ENCODE measurements at regions not wholly inside any gene's neighbourhood (a gene's known extent, or its start where the extent isn't known, plus 50 kb on each side); places are given as distances from the start of the nearest gene placed in this dataset.

GRCh38 chr7:15885678-15886077, 199.2 kb upstream of the MEOX2 start:
- no peak for DNase-seq (ENCODE audit: extremely low read depth, low read depth)
- TF ChIP-seq, protein P1, sequence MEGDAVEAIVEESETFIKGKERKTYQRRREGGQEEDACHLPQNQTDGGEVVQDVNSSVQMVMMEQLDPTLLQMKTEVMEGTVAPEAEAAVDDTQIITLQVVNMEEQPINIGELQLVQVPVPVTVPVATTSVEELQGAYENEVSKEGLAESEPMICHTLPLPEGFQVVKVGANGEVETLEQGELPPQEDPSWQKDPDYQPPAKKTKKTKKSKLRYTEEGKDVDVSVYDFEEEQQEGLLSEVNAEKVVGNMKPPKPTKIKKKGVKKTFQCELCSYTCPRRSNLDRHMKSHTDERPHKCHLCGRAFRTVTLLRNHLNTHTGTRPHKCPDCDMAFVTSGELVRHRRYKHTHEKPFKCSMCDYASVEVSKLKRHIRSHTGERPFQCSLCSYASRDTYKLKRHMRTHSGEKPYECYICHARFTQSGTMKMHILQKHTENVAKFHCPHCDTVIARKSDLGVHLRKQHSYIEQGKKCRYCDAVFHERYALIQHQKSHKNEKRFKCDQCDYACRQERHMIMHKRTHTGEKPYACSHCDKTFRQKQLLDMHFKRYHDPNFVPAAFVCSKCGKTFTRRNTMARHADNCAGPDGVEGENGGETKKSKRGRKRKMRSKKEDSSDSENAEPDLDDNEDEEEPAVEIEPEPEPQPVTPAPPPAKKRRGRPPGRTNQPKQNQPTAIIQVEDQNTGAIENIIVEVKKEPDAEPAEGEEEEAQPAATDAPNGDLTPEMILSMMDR (IDR thresholded peaks at IDR 0.05; ENCODE audit: low read depth, low read length): no peak

GRCh38 chr7:15874774-15875173, 188.3 kb upstream of the MEOX2 start:
- TF ChIP-seq, protein P1 (IDR thresholded peaks at IDR 0.05; ENCODE audit: low read depth, low read length): no peak
- no peak for DNase-seq (ENCODE audit: extremely low read depth, low read depth)

GRCh38 chr7:15870347-15870746, 183.9 kb upstream of the MEOX2 start:
- no peak for DNase-seq (ENCODE audit: extremely low read depth, low read depth)
- TF ChIP-seq, protein P1 (IDR thresholded peaks at IDR 0.05; ENCODE audit: low read depth, low read length): no peak

DNA sequence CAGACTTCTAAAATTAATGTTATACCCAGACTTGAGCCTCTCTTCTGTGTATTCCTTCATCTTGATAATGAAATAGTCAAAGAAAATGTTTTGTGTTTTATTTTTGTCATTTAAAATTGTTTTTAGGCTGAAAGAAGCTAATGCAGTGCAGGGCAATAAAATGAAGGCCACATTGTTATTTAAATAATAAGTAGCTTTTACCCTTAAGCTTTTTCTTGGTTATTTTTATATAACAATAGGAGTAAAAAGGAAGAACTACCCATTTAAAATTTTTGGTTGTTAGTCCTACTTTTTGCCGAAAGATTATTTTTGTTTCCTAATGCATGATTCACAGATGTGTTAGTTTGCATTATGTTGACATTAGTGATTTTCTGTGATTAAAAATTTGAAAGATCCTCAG, 181.0 kb upstream of the MEOX2 start:
- TF ChIP-seq, protein P1 (IDR thresholded peaks at IDR 0.05; ENCODE audit: low read depth, low read length): no peak
- no peak for DNase-seq (ENCODE audit: extremely low read depth, low read depth)

DNA sequence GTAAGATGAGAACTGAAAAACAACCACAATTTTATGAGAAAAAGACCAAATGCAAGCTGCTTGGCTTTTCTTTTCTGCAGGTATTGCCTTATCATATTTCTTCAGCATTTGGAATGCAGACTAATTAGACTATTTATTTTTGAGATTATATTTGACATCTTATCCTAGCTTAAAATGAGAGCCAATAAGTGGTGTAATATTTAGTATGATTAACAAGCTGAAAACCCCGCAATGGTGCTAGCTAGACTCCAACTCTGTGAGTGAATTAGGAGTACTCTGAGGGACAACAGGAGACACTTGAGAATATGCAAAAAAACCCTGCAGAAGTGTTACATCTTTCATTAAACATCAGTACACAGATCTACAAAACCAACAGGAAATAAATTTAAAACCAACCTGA, 180.3 kb upstream of the MEOX2 start:
- TF ChIP-seq, protein P1 (IDR thresholded peaks at IDR 0.05; ENCODE audit: low read depth, low read length): no peak
- no peak for DNase-seq (ENCODE audit: extremely low read depth, low read depth)

DNA sequence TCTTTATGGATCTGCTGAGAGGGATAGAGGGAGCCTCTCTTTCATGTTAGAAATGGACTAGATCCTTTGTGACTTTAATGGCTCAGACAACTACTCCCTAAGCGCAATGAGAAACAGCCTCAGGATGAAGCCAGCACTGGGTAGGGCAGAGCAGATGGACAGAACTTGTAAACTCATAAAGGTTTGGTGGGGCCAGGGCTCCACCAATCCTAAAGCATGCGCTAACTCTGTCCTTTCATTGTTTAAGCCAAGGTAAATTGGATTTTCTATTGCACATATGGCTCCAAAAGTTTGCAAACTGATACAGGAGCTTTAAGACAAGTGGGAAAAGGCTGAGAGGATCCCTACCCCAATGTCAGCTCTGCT, 178.1 kb upstream of the MEOX2 start:
- TF ChIP-seq, protein P1 (IDR thresholded peaks at IDR 0.05; ENCODE audit: low read depth, low read length): no peak
- no peak for DNase-seq (ENCODE audit: extremely low read depth, low read depth)

DNA sequence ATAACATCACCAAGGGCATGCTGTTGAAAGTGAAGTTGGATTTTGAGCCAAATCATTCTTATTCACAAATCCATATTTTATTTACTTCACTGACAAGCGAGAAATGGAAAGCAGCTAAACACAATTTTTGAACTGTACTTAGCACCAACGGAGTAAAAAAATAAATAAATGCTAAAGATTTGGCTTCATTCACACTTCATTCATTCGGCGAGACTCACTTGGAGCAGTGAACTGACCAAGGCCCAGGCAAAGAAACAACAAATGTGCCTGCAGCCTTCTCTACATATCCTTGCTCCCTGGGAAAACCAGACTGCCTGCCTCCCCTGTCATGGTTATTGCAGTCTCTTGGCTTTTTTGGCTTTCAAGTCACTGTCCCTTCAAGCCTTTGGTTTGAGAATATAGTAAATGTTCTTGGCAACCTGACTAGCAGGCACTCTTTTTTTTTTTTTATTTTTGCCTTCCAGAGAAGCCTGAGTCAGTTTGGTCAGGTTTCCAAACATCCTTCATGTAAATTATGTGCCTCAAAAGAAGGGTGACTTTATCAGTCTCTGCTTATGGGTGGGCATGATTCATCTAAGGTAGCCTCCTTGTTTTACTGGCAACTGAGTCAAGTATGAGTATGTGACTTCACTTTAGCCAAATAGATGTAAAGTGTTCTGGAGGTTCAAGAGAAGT, 177.6 kb upstream of the MEOX2 start:
- TF ChIP-seq, protein P1 (IDR thresholded peaks at IDR 0.05; ENCODE audit: low read depth, low read length): no peak
- DNase-seq (ENCODE audit: extremely low read depth, low read depth): no peak
